Right hindlimb (tissue), 1 donor: ENCODE measurements at regions not wholly inside any gene's neighbourhood (a gene's known extent, or its start where the extent isn't known, plus 50 kb on each side); places are given as distances from the start of the nearest gene placed in this dataset.

ENCODE experiments used
- DNase-seq: peaks from one replicate; pipeline ENCODE4 v3.0.0-alpha.2; 2018

DNA sequence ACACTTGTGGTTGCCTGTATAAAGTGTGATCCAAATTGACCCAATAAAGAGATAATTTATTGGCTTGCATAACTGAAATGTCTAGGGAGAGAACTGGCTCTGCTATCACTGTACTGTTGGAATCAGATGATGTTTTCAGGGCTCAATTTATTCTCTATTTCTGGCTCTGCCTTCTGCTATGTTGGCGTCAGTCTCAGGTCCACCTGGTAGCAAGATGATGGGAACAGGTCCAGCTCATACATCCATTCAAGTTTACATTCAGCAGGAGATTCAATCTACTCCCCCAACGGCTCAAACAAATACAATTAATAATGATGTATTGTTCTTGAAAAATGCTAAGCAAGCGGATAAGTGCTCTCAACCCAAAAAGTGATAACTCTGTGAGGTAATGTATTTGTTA is 297.7 kb upstream of the SYT4 start:
- DNase-seq = no peak

DNA sequence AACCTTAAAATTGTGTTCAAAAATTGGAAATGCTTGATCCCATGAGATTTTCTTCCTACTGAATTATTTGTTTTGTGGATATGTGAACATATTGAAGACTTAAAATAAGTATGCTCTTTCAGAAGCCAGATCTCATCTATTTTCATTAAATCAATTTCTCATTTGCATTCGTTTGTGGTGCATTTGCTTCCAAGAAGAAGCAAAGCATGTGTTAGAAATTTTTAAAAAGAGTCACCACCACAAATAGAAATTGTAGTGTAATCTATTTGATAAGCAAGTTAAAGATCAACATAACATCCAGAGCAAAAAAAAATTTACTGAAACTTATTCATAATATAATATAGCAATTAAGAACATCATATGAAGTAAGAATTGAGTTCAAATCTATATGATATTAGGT is 300.9 kb upstream of the SYT4 start:
- no peak for DNase-seq

GRCh38 chr18:43578706-43579105 is 301.4 kb upstream of the SYT4 start:
- peak; percentile 26 for DNase-seq

GRCh38 chr18:43581936-43582519 is 304.7 kb upstream of the SYT4 start:
- no peak for DNase-seq

DNA sequence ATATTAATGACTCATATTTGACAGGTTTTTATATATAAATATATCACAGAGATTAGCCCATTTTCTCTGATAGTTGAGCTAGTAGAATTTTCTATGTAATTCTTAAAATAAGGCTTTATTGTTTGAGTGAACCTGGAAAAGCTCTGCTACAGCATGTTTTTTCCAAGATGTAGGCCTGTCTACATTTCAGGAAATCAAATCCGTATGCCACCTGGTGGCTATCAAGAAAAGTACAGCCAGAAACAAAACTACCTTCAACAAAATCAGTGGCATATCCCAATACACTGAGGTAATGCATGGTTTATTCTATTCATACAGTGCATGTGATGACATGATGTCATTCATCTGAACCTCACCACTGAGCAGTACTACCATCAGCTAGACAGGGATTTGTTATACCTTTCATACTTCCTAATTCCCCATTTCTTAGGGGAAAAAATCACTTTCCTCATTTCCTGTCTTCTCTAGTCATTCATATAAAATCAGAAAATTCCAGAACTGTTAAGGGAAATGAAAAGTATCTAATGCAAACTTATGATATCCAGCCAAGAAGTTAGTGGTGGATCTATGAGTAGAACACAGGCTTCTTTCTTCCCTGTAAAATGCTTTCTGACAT is 310.4 kb upstream of the SYT4 start:
- DNase-seq = peak; percentile 22

GRCh38 chr18:43588838-43589237 is 311.5 kb upstream of the SYT4 start:
- DNase-seq = no peak

- DNase-seq = no peak
Observed at GRCh38 chr18:43589611-43590151, 312.4 kb upstream of the SYT4 start.

DNA sequence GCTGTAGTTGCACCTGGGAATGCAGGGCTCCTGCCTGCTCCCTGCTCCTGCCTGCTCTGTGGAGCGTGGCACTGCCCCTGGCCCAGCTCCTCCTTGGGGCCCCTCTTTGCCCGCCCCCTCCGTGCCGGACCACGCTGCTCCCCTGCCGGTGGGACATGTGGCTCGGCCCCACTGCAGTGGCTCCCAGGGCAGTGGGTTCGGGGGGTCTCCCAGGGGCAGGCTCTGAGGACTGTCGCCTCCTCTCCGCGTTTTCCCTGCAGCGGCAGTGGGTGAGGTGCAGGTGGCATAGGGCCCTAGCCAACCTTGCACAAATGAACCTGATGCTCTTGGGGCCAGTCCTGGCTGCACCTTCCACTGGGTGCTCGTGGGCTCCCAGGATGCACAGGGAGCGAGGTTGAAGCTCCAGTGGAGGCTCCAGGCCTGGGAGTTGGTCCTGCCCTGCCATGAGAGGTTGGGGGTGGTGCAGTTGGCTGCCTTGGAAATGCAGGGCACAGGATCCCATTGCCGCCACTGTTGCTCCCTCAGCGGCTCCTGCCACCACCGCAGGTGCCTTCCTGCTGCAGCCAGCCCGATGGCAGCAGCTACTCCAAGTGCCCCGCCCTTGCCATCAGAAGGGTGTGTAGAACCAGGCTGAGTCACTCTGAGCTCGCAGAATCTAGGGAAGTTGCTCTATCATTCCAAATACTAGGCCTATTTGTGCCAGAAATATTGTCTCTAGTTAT is 313.1 kb upstream of the SYT4 start:
- DNase-seq = no peak

- no peak for DNase-seq
Observed at GRCh38 chr18:43592269-43592668, 315.0 kb upstream of the SYT4 start.

- no peak for DNase-seq
Observed at GRCh38 chr18:43596105-43596712, 318.9 kb upstream of the SYT4 start.

DNA sequence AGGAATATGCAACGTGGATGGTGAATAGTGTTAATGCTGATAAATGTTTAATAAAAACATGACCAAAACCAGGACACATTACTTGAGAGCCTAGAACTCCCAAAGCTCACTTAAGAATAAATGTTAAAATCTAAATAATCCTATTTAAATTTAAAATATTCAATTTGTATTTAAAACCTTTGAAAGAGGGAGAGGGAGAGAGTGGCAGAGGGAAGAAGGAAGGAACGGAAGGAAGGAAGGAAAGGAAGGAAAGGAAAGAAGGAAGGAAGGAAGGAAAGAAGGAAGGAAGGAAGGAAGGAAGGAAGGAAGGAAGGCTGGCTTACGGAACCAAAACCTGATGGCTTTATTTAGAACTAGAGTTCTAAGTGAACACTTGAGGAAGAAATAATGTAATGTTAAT is 324.1 kb upstream of the SYT4 start:
- no peak for DNase-seq

- DNase-seq = no peak
Observed at GRCh38 chr18:43605224-43605623, 327.9 kb upstream of the SYT4 start.

DNA sequence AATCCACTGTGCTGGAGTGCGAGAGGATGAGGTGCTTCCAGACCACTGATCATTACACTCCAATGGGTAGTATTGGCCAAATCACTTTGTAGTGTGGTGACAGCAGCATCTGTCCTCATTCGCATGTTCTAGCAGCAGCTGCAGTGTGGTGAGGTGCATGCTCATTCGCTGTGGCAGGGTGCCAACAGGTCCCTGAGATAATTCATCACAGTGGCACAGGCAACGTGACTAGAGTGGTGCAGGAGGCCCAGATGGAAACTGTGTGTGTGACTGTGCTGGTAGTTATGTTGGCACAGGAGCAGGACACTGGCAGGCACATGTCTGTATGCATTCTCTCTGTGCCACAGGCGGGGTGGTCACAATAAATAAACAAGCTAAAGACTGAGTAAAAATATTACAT is 329.5 kb upstream of the SYT4 start:
- DNase-seq = no peak

- no peak for DNase-seq
Observed at GRCh38 chr18:43620936-43621335, 343.6 kb upstream of the SYT4 start.

- no peak for DNase-seq
Observed at GRCh38 chr18:43622024-43622423, 344.7 kb upstream of the SYT4 start.

DNA sequence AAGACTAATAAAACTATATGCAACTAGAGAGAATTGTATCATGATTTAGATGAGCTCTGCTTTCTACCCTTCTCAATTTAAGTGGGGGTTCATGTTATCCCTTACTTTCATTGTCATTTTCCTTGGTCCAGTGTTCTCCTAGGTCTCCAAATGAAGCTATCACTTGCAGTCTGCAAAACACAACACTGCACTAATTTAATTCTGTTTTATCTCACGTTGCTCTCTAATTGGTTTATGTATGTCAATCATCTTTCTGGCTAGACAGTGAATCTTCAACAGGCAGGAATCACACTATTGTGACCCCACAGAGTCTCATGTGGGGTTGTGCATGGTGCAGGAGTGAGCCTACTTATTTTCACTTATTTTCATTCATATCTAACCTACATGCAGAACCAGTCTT is 348.3 kb upstream of the SYT4 start:
- DNase-seq = no peak

DNA sequence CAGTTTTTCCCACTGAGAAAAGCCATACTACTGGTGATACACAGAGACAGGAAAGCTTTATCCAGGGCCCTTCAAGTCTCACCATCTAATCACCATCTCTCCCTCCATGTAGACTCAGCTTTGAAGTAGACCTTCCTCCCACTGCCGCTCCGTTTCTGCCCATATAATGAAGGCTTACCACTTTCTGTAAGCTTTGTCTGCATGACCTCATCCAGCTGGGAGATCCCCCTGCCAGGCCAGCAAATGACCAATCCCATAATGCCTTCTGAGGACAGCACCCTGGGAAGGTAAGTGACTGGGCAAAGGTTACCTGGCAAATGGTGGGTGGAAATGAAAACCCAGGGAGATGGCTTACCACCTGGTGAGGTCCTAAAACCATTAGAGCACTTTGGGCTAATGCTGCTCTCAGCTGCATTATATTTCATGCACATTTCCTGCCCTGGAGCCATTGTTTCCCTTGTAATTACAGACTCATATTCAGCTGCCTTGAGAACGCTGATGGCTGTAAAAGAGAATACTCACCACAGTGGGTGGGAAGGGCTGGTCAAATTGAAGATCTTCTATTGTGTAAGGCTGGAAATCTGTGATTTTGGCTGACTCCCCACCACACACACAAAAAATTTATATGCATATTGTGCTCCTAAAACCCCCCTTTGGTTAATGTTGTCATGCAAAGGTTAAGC is 350.7 kb upstream of the SYT4 start:
- DNase-seq = no peak

DNA sequence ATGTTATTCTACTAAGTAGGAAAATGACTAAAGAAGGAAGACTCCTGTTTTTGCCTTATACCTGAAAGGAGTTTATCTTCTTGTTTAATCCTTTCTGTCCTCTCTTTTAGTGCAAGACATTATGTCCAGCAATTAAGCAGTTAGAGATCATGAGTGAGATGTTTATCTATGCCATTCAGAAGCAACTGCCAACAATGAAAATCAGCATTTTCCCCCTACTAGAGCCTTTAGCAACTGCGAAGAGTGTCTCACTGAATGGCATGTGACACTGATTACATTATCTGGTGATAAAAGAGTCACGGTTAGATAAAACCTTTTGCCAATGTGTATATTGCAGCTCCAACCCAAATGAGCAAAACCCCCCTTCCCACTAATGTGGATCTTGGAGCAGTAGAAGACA is 357.7 kb upstream of the SYT4 start:
- DNase-seq = no peak

DNA sequence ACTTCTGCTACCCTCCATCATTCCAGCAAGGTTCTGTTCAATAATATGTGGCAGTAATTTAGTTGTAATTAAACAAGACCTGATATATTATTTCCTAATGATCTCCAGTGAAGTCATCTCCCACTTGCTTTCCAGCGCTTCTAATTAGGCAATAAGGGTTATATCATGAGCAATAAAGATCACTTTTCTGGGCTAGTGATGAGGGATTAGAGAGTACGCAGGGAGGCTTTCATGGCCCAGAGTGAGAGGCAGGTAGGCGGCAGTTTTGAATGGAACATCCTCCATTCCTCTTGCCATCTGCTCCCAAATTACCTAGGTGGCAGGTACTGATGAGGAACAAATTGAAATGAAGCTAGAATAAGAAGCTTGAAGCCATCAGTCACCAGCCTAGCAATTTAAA is 358.1 kb upstream of the SYT4 start:
- DNase-seq = no peak

DNA sequence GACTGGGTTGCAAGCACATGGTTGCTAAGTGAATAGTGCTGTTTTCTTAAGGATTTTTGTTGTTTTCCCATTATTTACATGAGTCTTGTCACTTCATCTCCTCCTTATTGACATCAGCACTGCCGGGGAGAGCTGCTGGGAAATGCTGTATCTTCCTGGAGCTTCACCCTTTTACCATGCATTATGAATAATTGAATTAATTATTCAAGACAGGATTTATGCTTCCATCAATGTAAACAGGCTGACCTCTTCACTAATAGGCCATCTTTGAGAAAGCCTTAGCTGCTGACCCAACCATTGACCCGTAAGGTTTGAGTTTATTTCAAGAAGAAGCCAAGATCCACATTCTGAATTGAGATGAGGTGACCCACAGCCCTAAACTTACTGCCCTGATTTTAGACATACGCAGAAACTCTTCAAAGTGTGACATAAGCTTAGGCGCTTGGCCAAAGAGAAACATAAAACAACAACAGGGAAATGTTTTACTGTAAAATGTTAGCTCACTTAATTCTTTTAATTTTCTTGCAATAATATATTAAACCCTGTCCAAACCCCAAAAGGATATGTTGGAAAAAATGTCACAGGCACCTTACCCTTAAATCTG is 365.5 kb upstream of the SYT4 start:
- peak; percentile 21 for DNase-seq

GRCh38 chr18:43648002-43648401 is 370.7 kb upstream of the SYT4 start:
- no peak for DNase-seq

GRCh38 chr18:43649649-43650357 is 372.5 kb upstream of the SYT4 start:
- DNase-seq = no peak
